Stimulated activated naive CD4-positive, alpha-beta T cell (primary cell): ENCODE measurements at regions not wholly inside any gene's neighbourhood (a gene's known extent, or its start where the extent isn't known, plus 50 kb on each side); places are given as distances from the start of the nearest gene placed in this dataset.
"Not testable (repeated sequence)": the region's sequence is repeated elsewhere in the genome, so short reads cannot be mapped to it uniquely, and the experiment has no call there.

Experiments used
- DNase-seq, 6 experiments: peaks; one replicate each; lab custom pipeline; 2025; lab: John Stamatoyannopoulos, UW

DNA sequence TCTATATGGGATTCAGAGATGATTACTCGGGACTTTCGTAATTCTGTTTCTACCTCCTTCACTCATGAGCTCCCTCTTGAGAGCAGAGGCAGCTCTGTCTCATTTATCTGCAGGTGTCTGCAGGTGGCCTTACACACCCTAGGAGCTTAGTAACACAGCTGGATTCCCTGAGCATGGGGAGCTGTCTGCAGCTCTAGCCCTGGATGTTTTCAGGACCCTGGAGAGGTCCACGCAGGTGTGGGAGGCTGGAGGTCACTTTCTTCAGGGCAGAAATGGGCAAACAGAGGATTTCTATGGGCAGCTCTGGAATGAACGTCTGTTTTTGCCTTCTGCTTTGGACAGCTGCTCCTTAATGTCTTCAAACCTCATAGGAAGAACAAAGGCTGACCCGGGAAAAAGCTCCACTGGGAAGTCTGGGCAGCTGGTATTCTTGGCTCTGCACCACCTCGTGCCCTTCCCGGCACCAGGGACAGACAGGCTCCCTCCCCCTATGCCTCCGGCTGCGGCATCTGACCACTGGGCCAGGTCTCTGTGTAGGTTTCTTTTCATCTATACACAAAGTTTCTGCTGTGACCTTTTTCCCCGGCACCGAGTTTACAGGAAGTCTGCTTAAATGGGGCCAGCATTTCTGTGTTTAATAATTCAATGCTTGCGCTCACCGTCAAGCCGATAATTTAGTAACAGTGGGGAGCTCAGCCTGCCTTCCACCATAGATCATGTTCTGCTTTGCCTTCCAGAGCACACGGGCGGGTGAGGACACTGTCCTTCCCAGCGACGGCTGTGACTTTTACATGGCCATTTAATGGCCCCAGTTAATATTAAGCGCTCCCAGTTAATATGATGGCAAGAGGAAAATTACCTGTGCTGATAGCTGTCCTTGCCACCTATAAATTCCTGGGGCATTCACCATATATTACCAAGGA, 320.2 kb upstream of the SFSWAP start:
- no peak for DNase-seq

DNA sequence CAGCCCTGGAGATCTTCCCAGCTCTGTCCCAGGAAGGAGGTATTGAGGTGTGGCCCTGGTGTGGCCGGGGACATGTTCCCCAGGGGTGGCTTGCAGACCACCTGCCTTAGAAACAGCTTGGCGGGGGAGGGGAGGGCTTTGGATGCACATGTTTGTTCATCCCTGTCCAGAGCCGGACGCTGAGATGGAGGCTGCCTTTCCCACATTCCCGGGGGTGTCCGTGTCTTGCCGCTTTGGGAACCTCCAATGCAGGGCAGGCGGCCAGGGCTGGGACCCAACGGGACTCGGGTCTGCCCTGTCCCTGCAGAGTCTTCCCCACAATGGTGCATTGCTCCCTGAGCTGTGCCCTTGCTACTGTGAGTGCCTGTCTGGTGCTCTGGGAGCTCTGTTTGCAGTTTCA, 319.5 kb upstream of the SFSWAP start:
- DNase-seq, result no peak

DNA sequence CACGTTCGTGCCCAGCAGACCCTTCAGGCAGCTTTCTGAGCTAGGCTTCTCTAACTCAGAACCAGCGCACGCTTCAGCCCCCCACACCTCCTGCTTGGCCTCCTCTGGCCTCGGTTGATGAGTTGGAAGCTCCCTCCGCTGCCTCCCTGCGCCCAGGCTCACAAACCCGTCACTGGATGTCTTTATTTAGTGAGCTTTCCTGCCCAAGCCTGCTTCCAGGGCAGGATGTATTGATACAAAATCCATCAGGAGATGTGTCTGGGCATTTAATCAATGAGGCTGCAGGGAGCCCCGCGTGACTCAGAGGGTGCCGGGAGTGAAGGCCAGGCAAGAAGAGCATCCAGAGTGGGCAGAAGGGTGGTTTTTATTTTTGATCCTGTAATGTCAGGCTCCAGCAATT, 316.1 kb upstream of the SFSWAP start:
- DNase-seq, result not testable (repeated sequence)

DNA sequence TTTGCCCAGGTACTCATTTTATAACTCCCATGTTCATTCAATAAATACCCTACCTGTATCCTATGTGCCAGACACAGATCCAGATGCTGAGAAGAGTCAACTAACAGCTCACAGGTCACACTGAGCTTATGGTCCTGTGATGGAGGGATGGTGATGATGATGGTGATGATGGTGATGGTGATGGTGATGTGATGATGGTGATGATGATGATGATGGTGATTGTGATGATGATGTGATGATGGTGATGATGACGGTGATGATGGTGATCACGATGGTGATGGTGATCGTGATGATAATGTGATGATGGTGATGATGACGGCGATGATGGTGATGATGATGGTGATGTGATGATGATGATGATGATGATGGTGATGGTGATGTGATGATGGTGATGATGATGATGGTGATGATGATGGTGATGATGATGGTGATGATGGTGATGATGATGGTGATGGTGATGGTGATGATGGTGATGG, 315.6 kb upstream of the SFSWAP start:
- not testable (repeated sequence) for DNase-seq

DNA sequence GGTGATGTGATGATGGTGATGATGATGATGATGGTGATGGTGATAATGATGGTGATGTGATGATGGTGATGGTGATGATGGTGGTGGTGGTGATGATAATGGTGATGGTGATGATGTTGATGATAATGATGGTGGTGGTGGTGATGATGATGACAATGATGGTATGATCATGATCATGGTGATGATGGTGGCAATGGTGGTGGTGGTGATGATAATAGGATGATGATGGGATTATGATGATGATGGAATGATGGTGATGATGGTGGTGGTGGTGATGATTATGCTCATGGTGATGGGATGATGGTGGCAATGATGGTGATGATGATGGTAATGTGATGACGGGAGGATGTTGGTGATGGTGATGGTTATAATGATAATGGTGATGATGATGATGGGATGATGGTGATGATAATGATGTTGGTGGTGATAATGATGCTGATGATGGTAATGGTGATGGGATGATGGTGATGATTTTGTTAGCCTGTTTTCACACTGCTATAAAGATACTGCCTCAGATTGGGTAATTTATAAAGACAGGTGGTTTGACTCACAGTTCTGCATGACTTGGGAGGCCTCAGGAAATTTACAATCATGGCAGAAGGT, 314.8 kb upstream of the SFSWAP start:
- DNase-seq, result no peak

DNA sequence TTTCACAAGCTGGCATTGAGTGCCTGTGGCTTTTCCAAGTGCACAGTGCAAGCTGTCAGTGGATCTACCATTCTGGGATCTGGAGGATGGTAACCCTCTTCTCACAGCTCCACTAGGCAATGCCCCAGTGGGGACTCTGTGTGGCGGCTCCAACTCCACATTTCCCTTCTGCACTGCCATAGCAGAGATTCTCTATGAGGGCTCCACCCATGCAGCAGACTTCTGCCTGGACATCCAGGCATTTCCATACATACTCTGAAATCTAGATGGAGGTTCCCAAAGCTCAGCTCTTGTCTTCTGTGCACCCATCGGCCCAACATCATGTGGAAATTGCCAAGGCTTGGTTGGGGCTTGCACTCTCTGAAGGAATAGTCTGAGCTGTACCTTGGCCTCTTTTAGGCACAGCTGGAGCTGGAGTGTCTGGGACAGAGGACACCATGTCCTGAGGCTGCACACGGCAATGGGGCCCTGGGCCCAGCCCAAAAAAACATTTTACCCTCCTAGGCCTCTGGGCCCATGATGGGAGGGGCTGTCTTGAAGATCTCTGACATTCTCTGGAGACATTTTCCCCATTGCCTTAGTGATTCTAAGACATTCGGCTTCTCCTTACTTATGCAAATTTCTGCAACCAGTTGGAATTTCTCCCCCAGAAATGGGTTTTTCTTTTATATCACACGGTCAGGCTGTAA, 313.3 kb upstream of the SFSWAP start:
- DNase-seq, result no peak

DNA sequence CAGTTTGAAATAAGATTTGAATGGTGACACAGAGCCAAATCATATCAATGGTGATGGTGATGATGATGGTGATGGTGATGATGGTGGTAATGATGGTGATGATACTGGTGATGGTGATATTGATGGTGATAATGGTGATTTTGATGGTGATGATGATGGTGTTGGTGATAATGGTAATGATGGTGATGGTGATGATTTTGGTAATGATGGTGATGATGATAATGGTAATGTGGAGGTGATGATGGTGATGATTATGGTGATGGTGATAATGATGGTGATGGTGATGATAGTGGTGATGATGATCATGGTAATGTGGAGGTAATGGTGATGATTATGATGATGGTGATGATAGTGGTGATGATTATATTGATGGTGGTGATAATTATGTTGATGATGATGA, 311.9 kb upstream of the SFSWAP start:
- DNase-seq, result no peak

DNA sequence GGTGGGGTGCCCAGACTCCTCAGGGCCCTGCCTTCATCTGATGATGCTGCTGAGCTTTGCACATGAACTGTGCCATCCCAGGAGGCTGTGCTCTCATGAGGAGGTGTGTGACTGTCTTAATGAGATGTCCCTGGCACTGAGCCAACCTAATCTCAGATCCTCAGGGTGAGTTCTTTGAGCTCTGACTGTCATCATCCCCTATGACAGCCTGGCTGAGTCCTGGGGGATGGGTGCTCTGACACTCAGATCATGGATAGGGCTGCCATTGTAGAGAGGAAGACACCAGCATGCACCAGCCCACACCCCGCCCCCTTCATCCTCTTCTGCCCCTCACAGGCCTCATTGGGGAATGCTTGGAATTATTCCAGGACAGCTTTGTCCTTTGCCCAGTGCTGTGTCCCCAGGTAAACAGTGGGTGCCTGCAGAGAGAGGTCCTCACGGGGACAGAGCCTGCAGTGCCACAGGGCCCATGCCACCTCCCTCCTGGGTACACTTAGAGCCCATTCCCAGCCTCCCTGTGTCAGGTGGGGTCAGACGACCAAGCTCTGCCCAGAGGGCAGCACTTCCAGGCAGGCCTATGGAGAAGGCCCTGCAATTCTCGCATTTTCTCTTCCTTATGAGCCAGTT, 310.1 kb upstream of the SFSWAP start:
- DNase-seq, result not testable (repeated sequence)

DNA sequence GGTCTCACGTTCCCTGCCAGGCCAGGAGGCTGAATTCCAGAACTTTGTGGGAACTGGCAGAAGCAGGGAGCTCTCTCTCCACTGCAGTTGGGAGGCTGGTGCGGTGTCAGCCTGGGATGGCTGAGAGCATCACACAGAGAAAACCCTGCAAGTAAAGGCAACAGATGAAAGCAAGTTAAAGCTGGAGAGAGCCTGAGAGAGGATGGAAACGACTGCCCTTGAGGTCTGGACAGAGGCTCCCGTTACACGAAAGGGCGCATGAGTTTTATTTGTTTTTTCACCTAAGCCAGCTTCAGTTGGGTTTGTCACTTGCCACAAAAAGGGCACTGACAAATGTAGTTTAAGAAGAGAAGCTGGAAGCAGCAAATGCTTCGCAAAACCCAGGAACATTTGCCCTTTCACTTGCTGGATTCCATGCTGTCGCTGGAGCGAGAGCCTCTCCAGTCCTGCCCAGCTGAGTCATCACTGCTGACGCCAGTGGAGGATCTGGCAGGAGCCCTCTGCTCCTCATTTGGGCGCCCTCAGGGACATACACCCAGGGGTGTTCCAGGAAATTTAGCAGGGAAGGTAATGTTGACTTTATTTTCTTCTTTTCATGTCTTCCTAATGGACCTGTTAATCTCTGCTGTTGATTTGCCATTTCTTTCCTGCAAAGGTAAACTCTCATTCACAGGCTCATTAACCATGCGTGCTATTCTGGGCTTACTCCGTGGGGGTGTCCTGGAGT, 308.8 kb upstream of the SFSWAP start:
- not testable (repeated sequence) for DNase-seq

DNA sequence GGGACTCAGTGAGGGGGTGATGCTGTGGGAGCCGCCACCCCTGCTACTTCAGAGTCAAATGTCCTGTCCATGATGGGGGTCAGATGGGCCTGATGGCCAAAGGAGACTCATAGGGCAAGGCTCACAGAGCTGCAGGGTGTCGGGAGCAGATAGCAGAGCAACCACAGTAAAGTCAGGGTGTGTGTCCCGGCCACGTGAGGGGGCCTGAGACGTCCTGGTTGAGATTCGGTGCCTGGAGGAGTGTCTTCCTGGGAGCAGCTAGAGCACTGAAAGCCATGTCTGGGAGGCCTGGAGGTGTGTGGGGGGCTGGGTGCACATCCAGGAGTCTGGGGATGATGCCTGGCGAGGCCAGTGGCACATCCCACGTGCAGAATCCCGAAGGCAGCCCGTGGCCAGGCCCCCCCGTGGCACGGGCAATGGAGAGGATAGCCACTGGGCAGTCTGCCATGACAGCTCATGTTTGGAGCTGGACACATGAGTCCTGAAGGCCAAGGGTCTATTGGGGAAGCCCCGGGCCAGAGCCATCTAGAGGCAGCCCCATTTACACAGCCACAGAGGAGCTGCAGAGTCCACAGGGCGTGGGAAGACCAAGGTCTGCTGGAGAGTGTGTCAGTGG, 308.0 kb upstream of the SFSWAP start:
- no peak for DNase-seq

DNA sequence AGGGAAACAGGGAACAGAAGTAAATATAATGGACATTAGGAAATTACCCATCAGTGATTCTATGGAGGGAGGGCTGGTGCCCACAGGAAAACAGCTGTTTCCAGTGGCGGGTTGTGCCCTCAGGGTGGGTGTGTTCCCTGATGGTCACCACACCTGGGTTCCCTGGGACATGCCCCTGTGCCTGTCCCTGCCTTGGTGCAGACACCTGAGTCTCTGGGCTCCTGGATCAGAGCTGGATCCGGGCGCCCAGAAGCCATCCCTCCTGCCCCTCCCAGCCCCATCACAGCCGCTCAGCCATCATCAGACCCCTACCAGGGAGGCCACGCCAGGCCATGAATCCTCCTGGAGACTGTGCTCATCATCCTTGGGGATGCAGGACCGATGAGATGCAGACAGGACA, 307.2 kb upstream of the SFSWAP start:
- DNase-seq, result no peak

DNA sequence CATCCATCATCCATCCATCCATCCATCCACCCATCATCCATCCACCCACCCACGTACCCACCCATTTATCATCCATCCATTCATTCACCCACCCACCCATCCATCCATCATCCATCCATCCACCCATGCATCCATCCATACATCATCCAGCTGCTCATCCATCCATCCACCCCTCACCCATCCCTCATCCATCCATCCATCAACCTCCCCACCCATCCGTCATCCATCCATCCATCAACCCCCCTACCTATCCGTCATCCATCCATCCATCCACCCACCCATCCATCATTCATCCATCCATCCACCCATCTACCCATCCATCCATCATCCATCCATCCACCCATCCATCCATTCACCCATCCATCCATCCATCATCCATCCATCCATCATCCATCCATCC, 306.2 kb upstream of the SFSWAP start:
- DNase-seq, result no peak

DNA sequence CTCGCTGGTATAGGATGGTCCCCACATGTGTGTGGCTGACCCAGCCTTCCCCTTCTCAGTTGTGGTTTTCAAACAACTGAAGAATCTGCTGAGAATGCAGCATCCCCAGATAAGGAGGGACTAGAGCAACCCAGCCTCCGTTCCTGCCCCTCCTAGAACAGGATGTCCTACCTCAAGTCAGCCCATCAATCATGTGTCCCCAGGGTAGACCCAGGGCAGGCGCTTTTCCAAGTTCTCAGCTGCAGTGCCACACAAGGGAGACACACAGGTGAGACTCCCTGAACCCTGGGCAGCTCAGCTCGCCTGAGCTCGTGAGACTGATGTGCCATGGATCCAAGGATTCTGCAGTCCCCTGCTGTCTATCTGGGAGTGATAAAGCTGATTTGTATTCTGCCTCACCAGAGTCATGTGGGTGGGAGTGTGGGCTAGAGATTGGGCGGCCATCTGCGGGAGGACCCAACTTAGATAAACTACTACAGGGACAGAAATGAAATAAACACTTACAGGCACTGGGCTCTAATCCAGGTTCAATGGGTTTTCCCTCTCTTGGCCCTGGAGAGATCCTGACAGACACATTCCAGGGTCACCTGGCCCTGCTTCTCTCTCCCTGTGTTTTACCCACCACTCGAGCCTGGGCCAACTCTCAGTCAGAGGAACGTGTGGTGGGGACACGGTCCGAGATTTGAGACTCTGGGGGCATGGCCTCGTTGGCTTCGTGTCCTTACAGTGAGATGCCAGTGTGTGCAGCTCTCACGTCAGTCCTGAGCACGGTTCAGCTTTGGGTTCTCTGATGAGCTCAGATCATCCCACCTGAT, 303.5 kb upstream of the SFSWAP start:
- no peak for DNase-seq

DNA sequence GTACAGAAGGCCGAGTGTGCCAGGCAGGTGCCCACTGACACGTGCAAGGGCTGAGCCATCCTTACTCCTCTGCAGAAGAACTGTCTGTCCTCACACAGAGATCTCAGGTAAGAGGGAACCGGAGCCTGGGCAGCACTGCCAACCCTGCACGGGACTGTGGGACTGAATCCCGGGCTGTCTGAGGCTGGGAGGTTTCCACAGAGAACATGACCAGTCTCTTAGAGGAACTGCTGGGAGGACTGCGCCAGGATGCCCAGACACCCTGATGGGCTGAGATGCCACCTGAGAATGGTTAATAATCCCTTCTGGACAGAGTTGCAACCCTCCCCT, 302.9 kb upstream of the SFSWAP start:
- no peak for DNase-seq

DNA sequence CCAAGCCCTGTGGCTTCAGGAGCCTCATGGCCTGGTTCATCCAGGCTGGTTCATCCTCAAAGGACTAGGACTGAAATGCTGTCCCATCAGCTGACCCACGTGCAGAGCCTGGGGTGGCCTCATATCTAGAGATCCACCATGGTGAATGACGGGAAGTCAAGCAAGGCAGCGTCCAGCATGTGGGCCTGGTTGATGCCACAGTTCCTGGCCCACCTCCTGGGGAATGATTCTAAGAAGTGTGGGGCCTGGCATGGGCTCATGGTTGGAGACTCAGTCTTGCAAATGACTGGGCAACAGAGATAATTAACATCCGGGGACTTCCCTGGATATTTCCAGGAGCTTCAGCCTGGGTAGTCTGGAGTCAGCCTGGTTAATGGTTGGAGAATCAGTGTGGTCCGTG, 302.4 kb upstream of the SFSWAP start:
- DNase-seq, result no peak

DNA sequence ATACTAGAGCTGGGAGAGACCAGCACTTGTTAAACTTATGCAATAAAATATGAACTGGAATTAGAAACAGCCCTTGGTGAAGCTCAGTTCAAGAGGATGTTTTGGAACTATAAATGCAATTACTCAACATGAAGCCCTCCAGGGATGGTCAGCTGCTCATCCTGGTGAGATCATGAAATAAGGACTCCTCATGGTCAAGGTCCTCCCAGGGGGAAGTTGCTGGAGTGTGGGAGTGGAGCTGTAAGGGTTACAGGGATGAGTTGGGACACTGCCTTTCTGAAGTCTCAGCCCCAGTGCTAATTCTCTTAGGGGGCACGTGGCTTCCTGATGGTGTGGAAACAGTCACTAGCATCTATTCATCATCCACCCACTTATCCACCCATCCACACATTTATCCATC, 301.7 kb upstream of the SFSWAP start:
- DNase-seq, result no peak

DNA sequence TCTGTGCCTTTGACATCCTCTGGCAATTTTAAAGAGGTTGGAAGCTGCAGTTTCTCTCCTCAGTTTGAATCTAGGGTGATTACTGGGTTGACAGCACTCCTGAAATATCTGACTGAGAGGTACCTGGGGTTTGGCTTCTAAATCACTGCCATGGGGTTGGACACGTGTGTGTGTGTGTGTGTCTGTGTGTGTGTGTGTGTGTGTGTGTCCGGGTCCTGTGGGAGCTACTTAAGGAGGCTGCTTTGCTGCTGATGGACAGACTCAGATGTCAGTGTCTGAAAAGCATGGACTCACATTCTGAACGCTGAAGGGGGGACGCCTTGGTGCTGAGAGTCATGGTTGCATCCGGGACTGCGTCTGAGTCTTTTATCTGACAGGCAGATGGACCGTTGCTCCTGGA, 299.1 kb upstream of the SFSWAP start:
- DNase-seq, result not testable (repeated sequence)

DNA sequence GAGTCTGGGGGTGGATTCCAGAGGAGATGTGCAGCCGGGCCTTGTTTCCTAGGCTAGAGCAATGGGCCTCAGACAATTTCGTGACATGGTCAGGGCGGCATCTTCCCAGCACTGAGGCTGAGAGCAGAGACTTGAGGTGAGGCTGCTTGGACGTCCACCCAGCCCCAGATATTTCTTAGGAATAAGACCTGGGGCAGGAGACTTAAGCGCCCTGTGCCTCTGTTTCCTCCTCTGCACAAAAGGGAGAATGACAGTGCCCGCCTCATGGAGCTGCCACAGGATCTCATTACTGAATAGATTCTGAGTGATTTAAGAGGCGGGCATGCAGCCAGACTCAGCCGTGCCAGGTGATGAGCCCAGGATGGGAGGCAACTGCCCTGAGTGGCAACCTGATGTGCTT, 297.9 kb upstream of the SFSWAP start:
- no peak for DNase-seq

DNA sequence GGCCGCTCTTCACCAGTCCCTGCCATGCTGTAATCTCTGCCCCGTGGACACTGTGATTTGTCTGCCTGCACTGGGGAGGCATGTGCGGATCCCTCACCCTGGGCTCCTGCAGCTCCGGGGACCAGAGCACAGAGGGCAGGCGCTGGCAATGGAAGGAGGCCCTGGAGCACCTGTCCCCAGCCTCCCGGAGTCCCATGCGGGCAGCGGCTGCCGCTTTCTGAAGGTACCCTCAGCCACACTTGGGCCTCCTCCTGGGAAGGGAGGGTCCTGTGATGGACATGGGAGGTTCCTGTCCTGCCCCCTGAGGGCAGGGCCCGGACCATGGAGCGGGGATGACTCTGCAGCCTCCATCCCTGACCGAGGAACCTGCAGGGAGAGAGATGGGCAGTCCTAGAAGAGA, 297.4 kb upstream of the SFSWAP start:
- no peak for DNase-seq

DNA sequence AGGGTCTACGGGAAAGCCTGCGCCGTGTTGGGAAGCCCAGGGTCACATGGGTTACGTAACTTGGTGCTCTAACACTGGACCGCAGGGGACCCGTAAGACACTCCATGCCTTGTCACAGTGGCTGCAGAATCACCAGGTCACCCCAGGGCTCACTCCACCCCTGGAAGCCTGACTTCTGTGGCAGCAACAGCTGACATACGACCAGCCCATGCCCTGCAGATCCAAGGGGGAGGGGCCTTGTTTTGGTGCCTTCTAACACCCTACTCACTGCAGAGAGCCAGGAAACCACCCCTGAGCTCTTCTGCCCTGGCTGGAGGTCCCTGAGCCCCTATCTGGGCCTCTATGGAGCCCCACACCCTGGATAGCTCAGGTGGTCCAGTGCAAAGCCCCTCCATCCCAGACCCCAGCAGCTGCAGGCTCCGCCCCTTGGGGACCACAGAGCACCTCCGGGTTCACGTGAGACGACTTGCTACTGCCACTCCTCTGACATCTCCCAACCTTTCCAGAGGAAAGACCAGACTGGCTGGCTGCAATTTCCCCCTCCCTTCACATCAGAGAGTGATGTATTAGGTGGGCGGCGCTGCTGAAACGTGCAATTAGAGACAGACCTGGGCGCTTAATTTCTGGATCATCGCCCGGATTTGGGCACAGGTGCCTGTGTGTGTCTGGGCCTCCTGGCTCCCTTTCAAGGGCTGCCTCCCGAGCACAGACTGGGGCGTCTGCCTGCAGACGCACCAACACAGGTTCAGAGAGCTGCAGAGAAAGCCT, 296.6 kb upstream of the SFSWAP start:
- not testable (repeated sequence) for DNase-seq
